SK-N-SH (cell line): ENCODE measurements at regions not wholly inside any gene's neighbourhood (a gene's known extent, or its start where the extent isn't known, plus 50 kb on each side); places are given as distances from the start of the nearest gene placed in this dataset.

Experiments
- CTCF ChIA-PET: fragments of 300-600, 350-600 bp; formaldehyde crosslinking; extraction: SDS; loops from one replicate; lab custom pipeline; 2021; lab: Yijun Ruan, JAX
- POLR2A ChIA-PET: fragments of 350-600 bp; sonication (Branson Sonifier 250); formaldehyde crosslinking; extraction: SDS; loops from one replicate; lab custom pipeline; 2020; ENCODE audit warnings: antibody characterized with exemption, inconsistent platforms; lab: Yijun Ruan, JAX
- DNase-seq: peaks from one replicate; pipeline ENCODE4 v3.0.0; 2012
- H2AFZ ChIP-seq: fragments of 200-600 bp; sonication (generic); 2 replicates; pipeline ENCODE4 v1.8.1; 2016; ENCODE audit warnings: antibody characterized with exemption, mild to moderate bottlenecking, low read depth
- H3F3A ChIP-seq: fragments of 200-600 bp; sonication (generic); replicated peaks from 2 replicates; pipeline ENCODE3; 2016; ENCODE audit warnings: antibody characterized with exemption, mild to moderate bottlenecking; ENCODE audit not compliant: insufficient read depth
- H3K27ac ChIP-seq, 2 experiments: fragments of 200-500 bp in 1 of 2; fragments of 200-600 bp in 1 of 2; sonication (Bioruptor generic) in 1 of 2; sonication (generic), shearing (Covaris generic) in 1 of 2; 2 replicates each; pipeline versions ENCODE4 v1.5.1 to v1.6.1; 2014 to 2016; ENCODE audit warnings: low read depth in 2 of 2, inconsistent platforms in 1 of 2, low read length in 1 of 2, mild to moderate bottlenecking in 1 of 2, mixed read lengths in 1 of 2
- H3K27me3 ChIP-seq: fragments of 200-600 bp; sonication (generic), shearing (Covaris generic); 2 replicates; pipeline ENCODE4 v1.6.1; 2016; ENCODE audit warnings: mixed run types; ENCODE audit not compliant: insufficient read depth
- H3K36me3 ChIP-seq, 2 experiments: fragments of 200-500 bp in 1 of 2; fragments of 200-600 bp in 1 of 2; sonication (Bioruptor generic) in 1 of 2; sonication (generic) in 1 of 2; replicated peaks in 1 of 2; 2 replicates each; pipeline versions ENCODE3 to v1.5.1; 2014 to 2016; ENCODE audit warnings: low read length in 1 of 2, mild to moderate bottlenecking in 1 of 2; ENCODE audit not compliant: insufficient read depth in 2 of 2, control insufficient read depth in 1 of 2
- H3K4me1 ChIP-seq, 2 experiments: fragments of 200-500 bp in 1 of 2; fragments of 200-600 bp in 1 of 2; sonication (Bioruptor generic) in 1 of 2; sonication (generic), shearing (Covaris generic) in 1 of 2; 2 replicates each; pipeline versions ENCODE4 v1.5.1 to v1.6.1; 2014 to 2016; ENCODE audit warnings: low read depth in 1 of 2, low read length in 1 of 2, mixed run types in 1 of 2; ENCODE audit not compliant: insufficient read depth in 2 of 2, control insufficient read depth in 1 of 2
- H3K4me2 ChIP-seq: fragments of 200-600 bp; sonication (generic), shearing (Covaris generic); 2 replicates; pipeline ENCODE4 v1.6.1; 2017; ENCODE audit warnings: mixed run types
- H3K4me3 ChIP-seq, 2 experiments: fragments of 200-500 bp in 1 of 2; fragments of 200-600 bp in 1 of 2; sonication (Bioruptor generic) in 1 of 2; sonication (generic), shearing (Covaris generic) in 1 of 2; 2 replicates each; pipeline versions ENCODE4 v1.5.1 to v1.8.1; 2014 to 2016; ENCODE audit warnings: low read depth in 2 of 2, inconsistent platforms in 1 of 2, low read length in 1 of 2, mild to moderate bottlenecking in 1 of 2, mixed read lengths in 1 of 2, moderate library complexity in 1 of 2
- H3K79me2 ChIP-seq: fragments of 200-600 bp; sonication (generic); 2 replicates; pipeline ENCODE4 v1.8.1; 2017; ENCODE audit warnings: mild to moderate bottlenecking; ENCODE audit not compliant: insufficient read depth
- H3K9ac ChIP-seq: fragments of 200-600 bp; sonication (generic); 2 replicates; pipeline ENCODE4 v1.6.1; 2017; ENCODE audit warnings: mixed run types
- H3K9me2 ChIP-seq: fragments of 200-600 bp; sonication (generic); 2 replicates; pipeline ENCODE4 v1.6.1; 2017; ENCODE audit warnings: mixed run types
- H3K9me3 ChIP-seq: fragments of 200-600 bp; sonication (generic); 2 replicates; pipeline ENCODE4 v1.6.1; 2017; ENCODE audit warnings: mixed run types, mild to moderate bottlenecking, moderate library complexity
- H4K20me1 ChIP-seq: fragments of 200-600 bp; sonication (generic); 2 replicates; pipeline ENCODE4 v1.6.1; 2017; ENCODE audit warnings: mild to moderate bottlenecking, mixed run types; ENCODE audit not compliant: insufficient read depth
- FOXJ3 ChIP-seq: sonication (generic); formaldehyde crosslinking; IDR thresholded peaks from 2 replicates; pipeline ENCODE4 v1.5.1; 2020; ENCODE audit warnings: mild to moderate bottlenecking, missing genetic modification reagents
- GABPA ChIP-seq: IDR thresholded peaks from 2 replicates; pipeline ENCODE4 v1.4.0; 2012; ENCODE audit warnings: low read depth, mild to moderate bottlenecking
- POLR2AphosphoS5 ChIP-seq: IDR thresholded peaks from 2 replicates; pipeline ENCODE4 v1.6.1; 2012; ENCODE audit warnings: low read depth, low read length
- SIN3A ChIP-seq: IDR thresholded peaks from 2 replicates; pipeline ENCODE4 v1.6.1; 2012; ENCODE audit warnings: low read depth, mild to moderate bottlenecking, low read length, moderate library complexity, borderline replicate concordance
- TAF1 ChIP-seq: IDR thresholded peaks from 2 replicates; pipeline ENCODE4 v1.6.1; 2012; ENCODE audit warnings: low read depth, mild to moderate bottlenecking, low read length, moderate library complexity, borderline replicate concordance
- USF2 ChIP-seq: fragments of 150-350 bp; IDR thresholded peaks from 2 replicates; pipeline ENCODE4 v1.6.1; 2017; ENCODE audit warnings: antibody characterized with exemption, low read length, low read depth, borderline replicate concordance
- YY1 ChIP-seq: IDR thresholded peaks from 2 replicates; pipeline ENCODE4 v1.4.0; 2012; ENCODE audit warnings: low read depth, mild to moderate bottlenecking
- ZBTB33 ChIP-seq: IDR thresholded peaks from 2 replicates; pipeline ENCODE4 v1.4.0; 2012; ENCODE audit warnings: low read depth, borderline replicate concordance
- WGBS: methylation state at CpG from one replicate; pipeline ENCODE4 v1.1.6; 2017; ENCODE audit warnings: low lambda C conversion rate; 5-methylcytosine and 5-hydroxymethylcytosine counted together

GRCh38 chr1:209048941-209049669 lies 534.4 kb upstream of the CAMK1G start (continued):
- TF ChIP-seq ZBTB33 (no peak), GABPA (no peak), SIN3A (no peak), POLR2AphosphoS5 (no peak)
- TF ChIP-seq, all 33 proteins: peak for 0

GRCh38 chr1:209051570-209051969 lies 531.9 kb upstream of the CAMK1G start:
- no peak for DNase-seq

GRCh38 chr1:209053587-209053986 lies 529.9 kb upstream of the CAMK1G start:
- Histone ChIP-seq H3K27me3 (no peaks in the 10 kb centered on the region), H3K36me3 (no peaks in the 10 kb centered on the region), H3K9ac (no peak overlapping the region), H3K4me3 (no peak overlapping the region), H3K4me2 (no peak overlapping the region), H4K20me1 (no peaks in the 10 kb centered on the region), H2AFZ (no peak overlapping the region), H3K9me2 (no peaks in the 10 kb centered on the region), H3K79me2 (no peaks in the 10 kb centered on the region), H3K4me1 (peaks cover 0 to 3% of the 10 kb centered on the region in 2 experiments; a peak in 2 of 4 replicates), H3K9me3 (no peaks in the 10 kb centered on the region), H3F3A (no peaks in the 10 kb centered on the region), H3K27ac (no peak overlapping the region)
- WGBS = 26% methylated on average over 2 of the region's 2 CpGs
- TF ChIP-seq TAF1 (no peak), USF2 (no peak)
- ChIA-PET POLR2A (no interaction called here), CTCF (no interaction called here)
- DNase-seq = no peak

More at GRCh38 chr1:209051570-209051969, 531.9 kb upstream of the CAMK1G start:
- CTCF ChIA-PET = no interaction called here
- Histone ChIP-seq H3K4me3 (no peak overlapping the region), H3K27ac (no peak overlapping the region), H2AFZ (no peak overlapping the region), H3K4me1 (peaks cover 0 to 4% of the 10 kb centered on the region in 2 experiments; a peak in 2 of 4 replicates), H3F3A (no peaks in the 10 kb centered on the region), H3K9ac (no peak overlapping the region), H4K20me1 (no peaks in the 10 kb centered on the region), H3K4me2 (no peak overlapping the region), H3K27me3 (no peaks in the 10 kb centered on the region), H3K9me3 (no peaks in the 10 kb centered on the region), H3K36me3 (no peaks in the 10 kb centered on the region), H3K9me2 (no peaks in the 10 kb centered on the region), H3K79me2 (no peaks in the 10 kb centered on the region)
- 76% methylated on average over 2 of the region's 4 CpGs for WGBS
- no peak for TF ChIP-seq YY1
- TF ChIP-seq FOXJ3 (CRISPR knock-in tag) = no peak
- no peak for TF ChIP-seq USF2
- POLR2A ChIA-PET = no interaction called here
